Immature natural killer cell (primary cell): ENCODE measurements at regions not wholly inside any gene's neighbourhood (a gene's known extent, or its start where the extent isn't known, plus 50 kb on each side); places are given as distances from the start of the nearest gene placed in this dataset.
"Not testable (repeated sequence)": the region's sequence is repeated elsewhere in the genome, so short reads cannot be mapped to it uniquely, and the experiment has no call there.

Source experiments
- DNase-seq, 3 donors: peaks; one replicate each; pipeline ENCODE4 v3.0.0; 2022; ENCODE audit warnings: mixed read lengths in 1 of 3
- H3K27ac Mint-ChIP-seq, 6 donors: one replicate each; pipeline ENCODE4 v1.8.0; 2020; ENCODE audit warnings: mixed read lengths in 6 of 6, mild to moderate bottlenecking in 5 of 6, inconsistent platforms in 4 of 6, moderate library complexity in 3 of 6
- H3K27me3 Mint-ChIP-seq, 3 donors: one replicate each; pipeline ENCODE4 v1.8.0; 2020 to 2021; ENCODE audit warnings: low read depth in 3 of 3, mild to moderate bottlenecking in 3 of 3, mixed read lengths in 3 of 3, moderate library complexity in 3 of 3, inconsistent platforms in 1 of 3
- H3K36me3 Mint-ChIP-seq, 3 donors: one replicate each; pipeline ENCODE4 v1.8.0; 2020; ENCODE audit warnings: mixed read lengths in 3 of 3, inconsistent platforms in 2 of 3, mild to moderate bottlenecking in 2 of 3
- H3K4me1 Mint-ChIP-seq, 2 donors: one replicate each; pipeline ENCODE4 v1.8.0; 2020; ENCODE audit warnings: inconsistent platforms in 2 of 2, mild to moderate bottlenecking in 2 of 2, mixed read lengths in 2 of 2, moderate library complexity in 1 of 2
- H3K4me3 Mint-ChIP-seq, 5 donors: one replicate each; pipeline ENCODE4 v1.8.0; 2020; ENCODE audit warnings: mild to moderate bottlenecking in 5 of 5, mixed read lengths in 5 of 5, inconsistent platforms in 3 of 5, moderate library complexity in 3 of 5
- H3K9me3 Mint-ChIP-seq, 6 donors: one replicate each; pipeline ENCODE4 v1.8.0; 2020; ENCODE audit warnings: mild to moderate bottlenecking in 6 of 6, mixed read lengths in 6 of 6, inconsistent platforms in 4 of 6, moderate library complexity in 3 of 6

DNA sequence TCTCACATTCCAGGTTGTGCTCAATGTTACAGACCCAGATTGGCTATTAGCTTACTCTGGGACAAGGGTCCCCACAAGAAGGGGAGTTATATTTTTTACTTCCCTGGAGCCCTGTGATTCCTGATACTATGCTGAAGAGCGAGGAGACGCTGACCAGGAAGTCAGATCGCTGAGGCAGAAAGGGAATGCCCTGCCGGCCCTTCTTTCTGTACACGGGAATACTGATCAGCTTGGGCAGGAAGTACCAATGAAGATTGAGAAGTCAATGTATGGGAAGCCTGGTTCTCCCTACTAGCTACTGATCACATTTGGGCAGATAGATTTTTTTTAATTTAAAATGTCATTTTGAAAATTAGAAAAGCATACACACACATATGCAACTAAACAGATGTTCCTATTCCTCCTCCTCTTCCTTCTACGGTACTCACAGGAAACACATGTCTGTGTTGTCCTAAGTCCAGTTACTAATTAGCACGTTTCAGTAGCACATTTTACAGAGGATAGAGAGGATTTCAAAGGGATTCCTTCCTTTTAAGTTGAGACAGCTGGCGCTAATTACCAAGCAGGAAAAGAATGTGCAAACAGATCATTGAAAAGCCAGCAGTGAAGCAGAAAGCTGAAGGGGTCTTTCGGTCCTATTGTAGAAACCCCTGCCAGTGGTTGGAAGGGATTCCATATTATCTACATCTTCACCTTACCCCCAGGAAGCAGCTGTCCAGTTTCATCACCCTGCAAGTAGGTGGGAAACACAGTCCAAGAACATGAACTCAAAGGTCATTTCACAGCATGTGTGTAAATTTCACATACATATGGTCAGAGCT lies 292.4 kb downstream of the DUSP6 start:
- Mint-ChIP-seq H3K4me1 (no peaks in the 10 kb centered on the region), H3K4me3 (no peak overlapping the region), H3K27me3 (peaks cover 0 to 2% (median 0%) of the 10 kb centered on the region in 3 donors), H3K27ac (no peak overlapping the region), H3K9me3 (no peaks in the 10 kb centered on the region), H3K36me3 (peaks cover 0 to 4% (median 0%) of the 10 kb centered on the region in 3 donors)
- DNase-seq, result no peak

GRCh38 chr12:89059056-89059455 lies 293.2 kb downstream of the DUSP6 start:
- no peaks in the 10 kb centered on the region for H3K36me3 Mint-ChIP-seq
- DNase-seq, result no peak
- no peak overlapping the region for H3K27ac Mint-ChIP-seq
- no peaks in the 10 kb centered on the region for H3K4me1 Mint-ChIP-seq
- H3K4me3 Mint-ChIP-seq, result no peak overlapping the region
- no peaks in the 10 kb centered on the region for H3K9me3 Mint-ChIP-seq
- H3K27me3 Mint-ChIP-seq, result peaks cover 0 to 2% (median 0%) of the 10 kb centered on the region in 3 donors

GRCh38 chr12:89058402-89058801 lies 293.9 kb downstream of the DUSP6 start:
- H3K27ac Mint-ChIP-seq, result no peak overlapping the region
- peaks cover 0 to 2% (median 0%) of the 10 kb centered on the region in 3 donors for H3K27me3 Mint-ChIP-seq

DNA sequence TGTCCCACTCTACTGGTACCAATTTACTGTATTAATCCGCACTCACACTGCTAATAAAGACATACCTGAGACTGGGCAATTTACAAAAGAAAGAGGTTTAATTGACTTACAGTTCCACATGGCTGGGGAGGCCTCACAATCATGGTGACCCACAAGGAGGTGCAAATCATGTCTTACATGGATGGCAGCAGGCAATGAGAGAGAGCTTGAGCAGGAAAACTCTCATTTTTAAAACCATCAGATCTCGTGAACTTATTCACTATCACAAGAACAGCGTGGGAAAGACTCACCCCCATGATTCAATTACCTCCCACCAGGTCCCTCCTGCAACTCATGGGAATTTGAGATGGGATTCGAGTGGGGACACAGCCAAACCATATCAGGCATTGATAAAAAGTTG lies 298.5 kb downstream of the DUSP6 start:
- not testable (repeated sequence) for H3K36me3 Mint-ChIP-seq, DNase-seq, H3K4me3 Mint-ChIP-seq, H3K9me3 Mint-ChIP-seq, H3K27ac Mint-ChIP-seq, H3K4me1 Mint-ChIP-seq, H3K27me3 Mint-ChIP-seq

More at GRCh38 chr12:89058402-89058801, 293.9 kb downstream of the DUSP6 start:
- Mint-ChIP-seq H3K4me3 (no peak overlapping the region), H3K4me1 (no peaks in the 10 kb centered on the region), H3K9me3 (peaks cover 0 to 4% (median 0%) of the 10 kb centered on the region in 6 donors), H3K36me3 (peaks cover 0 to 5% (median 4%) of the 10 kb centered on the region in 3 donors)
- DNase-seq, result no peak

DNA sequence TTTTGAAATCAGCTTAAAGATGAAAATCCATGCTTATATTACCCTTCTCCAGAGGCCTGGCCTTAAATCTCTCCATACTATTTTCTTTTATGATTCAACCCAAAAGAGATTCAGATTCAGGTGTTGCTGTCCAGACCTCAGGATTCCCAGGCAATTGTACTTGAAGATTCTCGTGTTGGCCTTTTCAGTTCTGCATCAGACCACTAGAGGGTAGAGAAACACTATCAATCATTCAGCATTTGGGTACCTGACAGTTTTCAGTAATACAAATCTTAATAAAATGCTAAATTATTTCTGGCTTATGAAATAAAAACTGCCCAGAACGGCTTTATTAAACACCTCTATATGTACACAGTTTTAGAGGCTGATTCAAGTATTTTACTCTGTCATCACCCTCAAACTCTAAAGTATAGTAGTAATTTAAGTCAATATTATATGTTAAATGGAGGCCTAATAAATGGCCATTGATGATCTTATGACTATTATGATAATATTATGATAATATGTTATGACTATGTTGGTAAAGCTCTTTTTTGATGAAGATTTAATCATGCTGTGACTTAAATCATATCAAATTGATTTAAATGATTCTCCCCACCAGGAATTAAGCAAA lies 301.1 kb downstream of the DUSP6 start:
- Mint-ChIP-seq H3K9me3 (peaks cover 0 to 8% (median 0%) of the 10 kb centered on the region in 6 donors), H3K4me3 (no peak overlapping the region), H3K27ac (no peak overlapping the region), H3K4me1 (no peaks in the 10 kb centered on the region), H3K27me3 (peaks cover 0 to 3% (median 2%) of the 10 kb centered on the region in 3 donors), H3K36me3 (peaks cover 0 to 6% (median 5%) of the 10 kb centered on the region in 3 donors)
- peak; percentile 41 to 58 (median 55) for DNase-seq

DNA sequence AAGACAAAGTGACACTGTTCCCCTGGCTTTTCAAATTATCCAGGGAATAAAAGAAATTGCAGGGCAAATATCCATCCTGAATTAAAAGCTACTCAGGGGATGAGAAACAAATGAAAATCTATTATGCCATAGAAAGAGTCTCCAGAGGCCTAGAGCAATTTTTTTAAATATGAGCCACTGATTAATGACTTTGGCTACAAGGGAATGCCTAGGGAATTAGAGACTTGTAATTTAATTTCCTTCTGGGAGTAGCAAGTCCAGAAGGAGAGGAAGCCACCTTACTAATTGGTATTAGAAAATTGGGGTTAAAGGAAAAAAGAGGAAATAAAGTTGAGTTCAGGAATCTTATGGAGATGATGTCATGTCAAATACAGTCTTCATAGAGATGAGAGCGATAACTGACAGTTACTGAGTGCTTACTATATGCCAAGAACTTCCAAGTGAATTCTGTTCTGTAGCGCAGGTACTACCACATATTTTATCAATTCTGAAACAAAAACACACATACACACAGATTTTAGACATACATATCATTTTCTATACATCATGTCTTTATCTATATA lies 304.4 kb downstream of the DUSP6 start:
- DNase-seq, result no peak
- Mint-ChIP-seq H3K27ac (no peak overlapping the region), H3K27me3 (peaks cover 0 to 3% (median 2%) of the 10 kb centered on the region in 3 donors), H3K4me1 (no peaks in the 10 kb centered on the region), H3K36me3 (no peaks in the 10 kb centered on the region), H3K9me3 (no peaks in the 10 kb centered on the region), H3K4me3 (no peak overlapping the region)

GRCh38 chr12:89041078-89041477 lies 311.2 kb downstream of the DUSP6 start:
- no peak for DNase-seq
- H3K27ac Mint-ChIP-seq, result no peak overlapping the region
- peak overlapping the region in 2 of 5 donors; percentile 3 to 19 for H3K4me3 Mint-ChIP-seq
- no peaks in the 10 kb centered on the region for H3K27me3 Mint-ChIP-seq
- H3K9me3 Mint-ChIP-seq, result no peaks in the 10 kb centered on the region
- peaks cover 31 to 39% of the 10 kb centered on the region in 2 donors for H3K4me1 Mint-ChIP-seq
- peaks cover 0 to 3% (median 3%) of the 10 kb centered on the region in 3 donors for H3K36me3 Mint-ChIP-seq

DNA sequence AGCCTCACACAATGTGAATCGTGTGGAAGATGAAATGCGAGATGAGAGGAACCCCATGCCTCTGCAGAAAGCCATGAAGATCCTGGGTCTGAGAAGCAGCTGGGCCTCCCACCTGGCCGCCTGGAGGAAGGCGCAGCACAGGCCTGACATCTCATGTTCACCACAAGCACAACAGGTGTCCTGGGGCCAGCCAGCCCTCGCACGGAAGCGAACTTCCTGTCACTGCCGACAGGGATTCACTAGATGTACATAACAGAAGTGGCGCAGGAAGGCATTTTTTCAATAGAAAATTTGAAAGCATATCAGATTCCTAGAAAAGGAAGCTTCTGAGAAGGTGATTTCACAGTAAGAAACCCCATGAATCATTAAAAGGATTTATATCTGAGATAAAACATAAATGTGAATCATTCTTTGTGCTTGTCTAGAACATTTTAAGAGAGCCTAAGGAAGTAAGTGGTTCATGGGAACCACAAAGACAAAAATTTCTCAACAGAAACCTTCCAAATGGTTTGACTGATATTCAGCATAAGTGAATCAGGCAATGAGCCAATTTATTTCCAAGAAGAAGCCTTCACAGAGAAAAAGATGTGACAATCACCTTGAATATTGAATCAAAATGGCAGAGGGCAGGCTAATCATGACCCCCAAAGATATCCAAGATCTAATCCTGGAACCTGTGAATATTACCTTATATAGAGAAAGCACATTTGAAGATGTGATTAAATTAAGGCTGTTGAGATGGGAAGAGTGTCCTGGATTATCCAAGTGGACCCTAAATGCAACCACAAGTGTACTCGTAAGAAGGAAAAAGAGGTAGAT lies 311.9 kb downstream of the DUSP6 start:
- H3K36me3 Mint-ChIP-seq, result peaks cover 0 to 3% (median 3%) of the 10 kb centered on the region in 3 donors
- no peaks in the 10 kb centered on the region for H3K9me3 Mint-ChIP-seq
- peak overlapping the region; percentile 47 to 92 (median 80) for H3K27ac Mint-ChIP-seq
- H3K27me3 Mint-ChIP-seq, result no peaks in the 10 kb centered on the region
- peak overlapping the region; percentile 43 to 64 (median 53) for H3K4me3 Mint-ChIP-seq
- H3K4me1 Mint-ChIP-seq, result peaks cover 31 to 39% of the 10 kb centered on the region in 2 donors
- DNase-seq, result peak; percentile 18 to 27 (median 27)

DNA sequence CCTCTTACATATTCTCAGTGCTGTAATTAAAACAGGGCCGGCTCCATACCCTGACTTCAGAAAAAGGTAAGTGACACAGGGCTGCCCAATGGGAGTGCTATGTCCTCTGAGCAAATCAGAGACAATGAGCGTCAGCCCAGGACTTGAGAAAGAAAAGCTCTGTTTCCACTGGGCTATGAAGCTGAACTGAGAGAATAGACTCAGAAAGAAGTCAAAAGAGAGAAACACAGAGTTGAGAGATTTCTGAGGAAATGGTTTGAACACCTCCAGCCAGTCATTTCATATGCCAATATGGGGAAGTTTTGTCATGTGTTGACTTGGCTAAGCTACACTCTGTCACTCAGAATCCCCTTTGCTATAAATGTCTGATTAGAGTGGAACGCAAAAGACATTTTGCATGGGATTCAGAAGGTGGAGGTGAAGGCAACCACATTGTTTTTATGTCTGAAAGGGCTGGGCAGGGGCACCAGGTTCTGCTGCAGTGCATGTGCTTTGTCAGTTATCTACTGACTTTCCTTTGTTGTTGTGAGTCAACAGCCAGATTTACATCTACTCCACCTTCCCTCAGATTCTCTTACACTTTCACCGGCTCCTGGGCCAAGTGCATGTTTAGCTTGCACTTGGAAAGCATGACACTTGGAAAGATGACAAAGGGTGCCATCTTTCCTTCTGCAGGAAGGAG lies 313.3 kb downstream of the DUSP6 start:
- Mint-ChIP-seq H3K4me3 (no peak overlapping the region), H3K27me3 (no peaks in the 10 kb centered on the region), H3K27ac (peak overlapping the region in 5 of 6 donors; percentile 11 to 51 (median 35)), H3K4me1 (peaks cover 31 to 39% of the 10 kb centered on the region in 2 donors), H3K9me3 (no peaks in the 10 kb centered on the region), H3K36me3 (peaks cover 0 to 3% (median 3%) of the 10 kb centered on the region in 3 donors)
- no peak for DNase-seq

GRCh38 chr12:89033062-89033461 lies 319.2 kb downstream of the DUSP6 start:
- Mint-ChIP-seq H3K36me3 (no peaks in the 10 kb centered on the region), H3K27ac (no peak overlapping the region), H3K27me3 (peaks cover 0 to 2% (median 0%) of the 10 kb centered on the region in 3 donors), H3K4me1 (peaks cover 0 to 2% of the 10 kb centered on the region in 2 donors), H3K4me3 (no peak overlapping the region), H3K9me3 (no peaks in the 10 kb centered on the region)
- DNase-seq, result no peak

GRCh38 chr12:89029961-89030360 lies 322.3 kb downstream of the DUSP6 start:
- H3K36me3 Mint-ChIP-seq, result no peaks in the 10 kb centered on the region
- no peak overlapping the region for H3K27ac Mint-ChIP-seq
- H3K27me3 Mint-ChIP-seq, result peaks cover 0 to 4% (median 0%) of the 10 kb centered on the region in 3 donors
- no peaks in the 10 kb centered on the region for H3K9me3 Mint-ChIP-seq
- no peaks in the 10 kb centered on the region for H3K4me1 Mint-ChIP-seq
- DNase-seq, result no peak
- no peak overlapping the region for H3K4me3 Mint-ChIP-seq

GRCh38 chr12:89024580-89024979 lies 327.7 kb downstream of the DUSP6 start:
- H3K27me3 Mint-ChIP-seq, result peaks cover 0 to 2% (median 2%) of the 10 kb centered on the region in 3 donors
- no peak overlapping the region for H3K4me3 Mint-ChIP-seq
- H3K27ac Mint-ChIP-seq, result no peak overlapping the region
- no peaks in the 10 kb centered on the region for H3K9me3 Mint-ChIP-seq
- H3K4me1 Mint-ChIP-seq, result no peaks in the 10 kb centered on the region
- no peaks in the 10 kb centered on the region for H3K36me3 Mint-ChIP-seq
- DNase-seq, result no peak

GRCh38 chr12:89023936-89024335 lies 328.4 kb downstream of the DUSP6 start:
- H3K36me3 Mint-ChIP-seq, result no peaks in the 10 kb centered on the region
- no peaks in the 10 kb centered on the region for H3K9me3 Mint-ChIP-seq
- no peak for DNase-seq
- H3K4me1 Mint-ChIP-seq, result no peaks in the 10 kb centered on the region
- H3K27ac Mint-ChIP-seq, result no peak overlapping the region
- peaks cover 0 to 2% (median 2%) of the 10 kb centered on the region in 3 donors for H3K27me3 Mint-ChIP-seq
- H3K4me3 Mint-ChIP-seq, result no peak overlapping the region
